ENCODE measurements at regions not wholly inside any gene's neighbourhood (a gene's known extent, or its start where the extent isn't known, plus 50 kb on each side); places are given as distances from the start of the nearest gene placed in this dataset.

GRCh38 chr6:1024161-1024560 is 287.7 kb upstream of the FOXQ1 start:
- no peaks in the 10 kb centered on the region for H3K4me1 Mint-ChIP-seq
- H3K4me3 Mint-ChIP-seq, result no peak overlapping the region
- peaks cover 43% of the 10 kb centered on the region for H3K27me3 Mint-ChIP-seq
- no peak overlapping the region for H3K27ac Mint-ChIP-seq
- DNase-seq (no peak), ATAC-seq (no peak)
- peaks cover 0 to 14% of the 10 kb centered on the region in 2 donors for H3K9me3 Mint-ChIP-seq

GRCh38 chr6:1023229-1023628 is 288.7 kb upstream of the FOXQ1 start:
- no peak for DNase-seq
- Mint-ChIP-seq H3K27me3 (peaks cover 36% of the 10 kb centered on the region), H3K4me1 (no peaks in the 10 kb centered on the region), H3K27ac (no peak overlapping the region), H3K4me3 (no peak overlapping the region), H3K9me3 (peaks cover 0 to 14% of the 10 kb centered on the region in 2 donors)
- ATAC-seq, result no peak

GRCh38 chr6:1022719-1023118 is 289.2 kb upstream of the FOXQ1 start:
- H3K27me3 Mint-ChIP-seq, result peaks cover 36% of the 10 kb centered on the region
- peaks cover 0 to 14% of the 10 kb centered on the region in 2 donors for H3K9me3 Mint-ChIP-seq
- no peaks in the 10 kb centered on the region for H3K4me1 Mint-ChIP-seq
- no peak overlapping the region for H3K4me3 Mint-ChIP-seq
- DNase-seq, result no peak
- no peak overlapping the region for H3K27ac Mint-ChIP-seq
- ATAC-seq, result no peak

- H3K4me1 Mint-ChIP-seq, result no peaks in the 10 kb centered on the region
- ATAC-seq (no peak), DNase-seq (no peak)
- H3K27ac Mint-ChIP-seq, result no peak overlapping the region
- no peak overlapping the region for H3K4me3 Mint-ChIP-seq
- H3K9me3 Mint-ChIP-seq, result peaks cover 0 to 14% of the 10 kb centered on the region in 2 donors
- peaks cover 25% of the 10 kb centered on the region for H3K27me3 Mint-ChIP-seq
Observed at GRCh38 chr6:1020837-1021236, 291.1 kb upstream of the FOXQ1 start.

GRCh38 chr6:1020133-1020532 is 291.8 kb upstream of the FOXQ1 start:
- no peak for ATAC-seq
- Mint-ChIP-seq H3K4me1 (no peaks in the 10 kb centered on the region), H3K4me3 (no peak overlapping the region), H3K27me3 (peaks cover 23% of the 10 kb centered on the region), H3K9me3 (peaks cover 0 to 14% of the 10 kb centered on the region in 2 donors), H3K27ac (no peak overlapping the region)
- no peak for DNase-seq

- H3K9me3 Mint-ChIP-seq, result peaks cover 0 to 14% of the 10 kb centered on the region in 2 donors
- no peak overlapping the region for H3K27ac Mint-ChIP-seq
- H3K27me3 Mint-ChIP-seq, result peaks cover 24% of the 10 kb centered on the region
- ATAC-seq (no peak), DNase-seq (no peak)
- H3K4me1 Mint-ChIP-seq, result no peaks in the 10 kb centered on the region
- H3K4me3 Mint-ChIP-seq, result no peak overlapping the region
Observed at GRCh38 chr6:1018041-1018440, 293.9 kb upstream of the FOXQ1 start.

GRCh38 chr6:1016329-1017302 is 295.3 kb upstream of the FOXQ1 start:
- DNase-seq (no peak), ATAC-seq (no peak)
- Mint-ChIP-seq H3K27ac (no peak overlapping the region), H3K9me3 (peaks cover 0 to 8% of the 10 kb centered on the region in 2 donors), H3K27me3 (peaks cover 34% of the 10 kb centered on the region), H3K4me1 (no peaks in the 10 kb centered on the region), H3K4me3 (no peak overlapping the region)

GRCh38 chr6:1015825-1016224 is 296.1 kb upstream of the FOXQ1 start:
- Mint-ChIP-seq H3K9me3 (peaks cover 0 to under 1% of the 10 kb centered on the region in 2 donors), H3K27ac (no peak overlapping the region), H3K4me3 (no peak overlapping the region), H3K4me1 (no peaks in the 10 kb centered on the region), H3K27me3 (peaks cover 38% of the 10 kb centered on the region)
- no peak for DNase-seq
- no peak for ATAC-seq

- Mint-ChIP-seq H3K9me3 (no peaks in the 10 kb centered on the region), H3K4me1 (no peaks in the 10 kb centered on the region), H3K4me3 (no peak overlapping the region), H3K27me3 (peaks cover 43% of the 10 kb centered on the region), H3K27ac (no peak overlapping the region)
- no peak for DNase-seq
- no peak for ATAC-seq
Observed at GRCh38 chr6:1014431-1014807, 297.5 kb upstream of the FOXQ1 start.

- ATAC-seq, result no peak
- peaks cover 44% of the 10 kb centered on the region for H3K27me3 Mint-ChIP-seq
- no peak overlapping the region for H3K4me3 Mint-ChIP-seq
- DNase-seq, result no peak
- no peak overlapping the region for H3K27ac Mint-ChIP-seq
- H3K9me3 Mint-ChIP-seq, result no peaks in the 10 kb centered on the region
- H3K4me1 Mint-ChIP-seq, result no peaks in the 10 kb centered on the region
Observed at GRCh38 chr6:1013656-1014430, 298.1 kb upstream of the FOXQ1 start.

GRCh38 chr6:1009103-1009502 is 302.8 kb upstream of the FOXQ1 start:
- Mint-ChIP-seq H3K9me3 (no peaks in the 10 kb centered on the region), H3K4me1 (no peaks in the 10 kb centered on the region)

GRCh38 chr6:1007159-1007558 is 304.7 kb upstream of the FOXQ1 start:
- Mint-ChIP-seq H3K4me1 (no peaks in the 10 kb centered on the region), H3K9me3 (no peaks in the 10 kb centered on the region), H3K27me3 (peaks cover 49% of the 10 kb centered on the region), H3K4me3 (no peak overlapping the region), H3K27ac (no peak overlapping the region)
- DNase-seq, result no peak
- no peak for ATAC-seq

More at GRCh38 chr6:1009103-1009502, 302.8 kb upstream of the FOXQ1 start:
- ATAC-seq (no peak), DNase-seq (no peak)
- no peak overlapping the region for H3K4me3 Mint-ChIP-seq
- H3K27ac Mint-ChIP-seq, result no peak overlapping the region
- H3K27me3 Mint-ChIP-seq, result peaks cover 50% of the 10 kb centered on the region

GRCh38 chr6:1004885-1005630 is 306.8 kb upstream of the FOXQ1 start:
- no peak overlapping the region for H3K27ac Mint-ChIP-seq
- peaks cover 47% of the 10 kb centered on the region for H3K27me3 Mint-ChIP-seq
- no peaks in the 10 kb centered on the region for H3K4me1 Mint-ChIP-seq
- ATAC-seq (no peak), DNase-seq (no peak)
- no peaks in the 10 kb centered on the region for H3K9me3 Mint-ChIP-seq
- H3K4me3 Mint-ChIP-seq, result no peak overlapping the region

- no peak overlapping the region for H3K4me3 Mint-ChIP-seq
- no peaks in the 10 kb centered on the region for H3K4me1 Mint-ChIP-seq
- ATAC-seq (no peak), DNase-seq (no peak)
- no peak overlapping the region for H3K27ac Mint-ChIP-seq
- H3K27me3 Mint-ChIP-seq, result peaks cover 37% of the 10 kb centered on the region
- no peaks in the 10 kb centered on the region for H3K9me3 Mint-ChIP-seq
Observed at GRCh38 chr6:1003394-1004160, 308.3 kb upstream of the FOXQ1 start.

- Mint-ChIP-seq H3K4me1 (no peaks in the 10 kb centered on the region), H3K9me3 (no peaks in the 10 kb centered on the region)
- DNase-seq, result no peak
Observed at GRCh38 chr6:1002989-1003388, 308.9 kb upstream of the FOXQ1 start.

More at GRCh38 chr6:1002989-1003388, 308.9 kb upstream of the FOXQ1 start:
- ATAC-seq, result no peak
- Mint-ChIP-seq H3K27me3 (peaks cover 43% of the 10 kb centered on the region), H3K4me3 (no peak overlapping the region), H3K27ac (no peak overlapping the region)
